ENCODE measurements at regions not wholly inside any gene's neighbourhood (a gene's known extent, or its start where the extent isn't known, plus 50 kb on each side); places are given as distances from the start of the nearest gene placed in this dataset.
A peak's percentile ranks its signal among the peaks of the same experiment; 100 is the strongest.
"Not testable (repeated sequence)": the region's sequence is repeated elsewhere in the genome, so short reads cannot be mapped to it uniquely, and the experiment has no call there.

DNA sequence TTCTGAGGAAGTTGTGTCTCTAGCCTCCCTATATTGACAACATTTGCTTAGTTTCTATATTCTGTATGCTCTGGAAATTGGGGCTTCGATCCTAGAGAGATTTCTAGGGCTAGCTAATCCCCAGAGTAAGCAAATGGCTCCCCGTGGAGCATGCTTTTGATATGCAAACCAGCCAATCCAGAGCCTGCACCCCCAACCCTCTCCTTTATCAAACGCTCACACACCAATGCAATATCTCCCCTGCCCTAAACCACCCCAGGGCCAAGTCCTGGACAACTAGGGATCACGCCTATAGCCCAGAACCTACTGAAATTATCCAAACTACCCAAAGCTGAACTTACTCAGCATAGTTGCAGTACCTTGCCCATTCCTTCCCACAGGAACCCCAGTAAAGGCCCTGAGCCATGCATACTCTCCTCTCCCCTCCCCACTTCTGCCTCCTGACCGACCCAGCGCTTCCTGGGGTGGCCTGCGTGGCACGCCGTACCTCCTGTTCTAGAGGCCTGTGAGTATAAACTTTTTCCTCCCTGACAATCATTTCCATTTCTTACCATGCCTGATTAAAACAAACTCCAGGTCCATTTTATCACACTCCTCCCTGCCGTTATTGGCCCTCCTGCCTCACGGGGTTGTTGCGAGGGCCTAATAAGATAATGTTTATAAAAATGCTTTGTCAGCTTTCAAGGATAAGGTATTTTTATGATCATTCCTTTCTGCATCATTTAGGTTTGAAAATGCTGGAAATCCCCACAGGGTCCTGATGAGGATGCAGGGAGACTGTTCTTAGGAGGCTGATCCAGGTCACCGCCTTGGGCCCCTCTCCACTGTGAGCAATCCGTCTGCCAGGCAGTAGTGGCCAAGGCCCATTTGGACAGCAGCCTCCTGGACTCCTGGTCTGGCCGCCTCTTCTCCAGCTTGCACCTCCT lies 102.7 kb downstream of the TENT5C start:
- DNase-seq = no peak

- DNase-seq = no peak
These were observed 103.4 kb downstream of the TENT5C start for GRCh38 chr1:117709249-117709691.

DNA sequence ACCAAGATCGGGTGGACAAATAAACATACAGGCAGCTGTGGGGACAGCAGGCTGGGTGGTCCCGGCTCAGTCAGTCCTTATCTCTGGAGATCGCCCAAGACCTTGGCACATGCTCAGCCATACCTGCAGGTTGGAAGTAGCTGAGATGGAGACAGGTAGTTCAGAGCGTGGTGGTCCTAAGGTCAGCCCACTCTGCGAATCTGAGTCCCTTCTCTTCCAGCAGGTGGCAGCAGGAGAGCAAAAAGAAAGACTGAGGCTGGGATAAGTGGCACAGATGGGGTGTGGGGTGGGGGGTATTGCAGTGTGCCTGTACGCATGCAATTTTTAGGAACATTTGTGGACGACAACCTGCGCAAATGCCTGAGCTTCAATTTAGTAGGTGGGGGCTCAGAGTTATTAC lies 104.9 kb downstream of the TENT5C start:
- no peak for DNase-seq

- DNase-seq = no peak
These were observed 106.8 kb downstream of the TENT5C start for GRCh38 chr1:117712621-117713020.

DNA sequence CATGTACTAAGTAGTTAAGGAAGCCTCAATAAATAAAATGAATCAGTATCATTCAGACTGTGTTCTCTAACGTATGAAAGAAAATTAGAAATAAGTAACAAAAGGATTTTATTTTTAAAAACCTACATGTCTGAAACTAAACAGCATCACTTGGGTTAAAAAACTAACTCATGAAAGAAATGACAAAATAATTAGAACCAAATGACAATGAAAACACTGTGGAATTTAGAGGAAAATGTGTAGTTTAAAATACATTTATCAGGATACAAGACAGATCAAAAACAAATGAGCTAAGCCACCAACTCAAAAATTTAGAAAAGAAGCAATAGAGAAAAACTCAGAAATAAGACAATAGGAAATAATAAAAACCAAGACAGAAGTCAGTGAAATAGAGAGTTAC lies 108.7 kb downstream of the TENT5C start:
- no peak for DNase-seq

DNA sequence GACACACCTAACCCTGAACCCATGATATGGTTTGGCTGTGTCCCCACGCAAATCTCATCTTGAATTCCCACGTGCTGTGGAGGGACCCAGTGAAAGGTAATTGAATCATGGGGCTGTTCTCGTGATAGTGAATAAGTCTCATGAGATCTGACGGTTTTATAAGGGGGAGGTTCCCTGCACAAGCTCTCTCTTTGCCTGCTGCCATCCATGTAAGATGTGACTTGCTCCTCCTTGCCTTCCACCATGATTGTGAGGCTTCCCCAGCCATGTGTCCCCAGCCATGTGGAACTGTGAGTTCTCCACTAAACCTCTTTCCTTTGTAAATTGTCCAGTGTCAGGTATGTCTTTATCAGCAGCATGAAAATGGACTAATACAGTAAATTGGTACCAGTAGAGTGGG lies 110.2 kb downstream of the TENT5C start:
- not testable (repeated sequence) for DNase-seq

GRCh38 chr1:117717980-117718379 lies 112.1 kb downstream of the TENT5C start:
- not testable (repeated sequence) for DNase-seq

- DNase-seq = not testable (repeated sequence)
These were observed 112.7 kb downstream of the TENT5C start for GRCh38 chr1:117718596-117718995.

DNA sequence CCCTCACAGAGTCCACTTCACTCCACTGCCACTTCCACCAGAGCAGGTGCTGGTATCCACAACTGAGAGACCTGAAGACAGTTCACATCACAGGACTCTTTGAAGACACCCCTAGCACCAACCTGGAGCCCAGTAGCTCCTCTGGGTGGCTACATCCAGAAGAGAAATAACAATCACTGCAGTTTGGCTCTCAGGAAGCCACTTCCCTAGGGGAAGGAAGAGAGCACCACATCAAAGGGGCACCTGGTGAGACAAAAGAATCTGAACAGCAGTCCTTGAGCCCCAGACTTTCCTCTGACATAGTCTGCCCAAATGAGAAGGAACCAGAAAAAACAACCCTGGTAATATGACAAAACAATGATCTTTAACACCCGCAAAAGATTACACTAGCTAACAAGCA lies 113.2 kb downstream of the TENT5C start:
- DNase-seq = no peak

- DNase-seq = no peak
These were observed 126.4 kb downstream of the TENT5C start for GRCh38 chr1:117732065-117732797.

DNA sequence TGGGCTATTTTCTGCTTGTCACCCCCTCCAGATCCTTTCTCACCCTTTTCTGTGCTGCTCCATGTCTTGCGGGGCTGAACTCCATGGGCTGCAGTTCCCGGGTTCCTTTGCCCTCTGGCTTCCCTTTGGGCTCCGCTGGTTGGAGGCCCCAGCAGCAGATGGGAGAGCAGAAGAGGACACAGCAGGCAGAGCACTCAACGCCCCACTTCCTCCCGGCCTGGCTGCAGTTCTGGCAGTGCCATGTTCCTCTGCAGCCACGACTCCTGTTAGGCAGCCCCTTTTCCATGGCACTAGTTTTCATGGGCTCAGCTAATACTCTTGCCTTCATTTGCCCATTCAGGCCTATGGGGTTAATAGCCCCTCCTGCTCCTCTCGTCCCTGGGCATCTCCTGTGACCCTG lies 127.1 kb downstream of the TENT5C start:
- DNase-seq = no peak

- no peak for DNase-seq
These were observed 128.6 kb downstream of the TENT5C start for GRCh38 chr1:117734403-117734802.

DNA sequence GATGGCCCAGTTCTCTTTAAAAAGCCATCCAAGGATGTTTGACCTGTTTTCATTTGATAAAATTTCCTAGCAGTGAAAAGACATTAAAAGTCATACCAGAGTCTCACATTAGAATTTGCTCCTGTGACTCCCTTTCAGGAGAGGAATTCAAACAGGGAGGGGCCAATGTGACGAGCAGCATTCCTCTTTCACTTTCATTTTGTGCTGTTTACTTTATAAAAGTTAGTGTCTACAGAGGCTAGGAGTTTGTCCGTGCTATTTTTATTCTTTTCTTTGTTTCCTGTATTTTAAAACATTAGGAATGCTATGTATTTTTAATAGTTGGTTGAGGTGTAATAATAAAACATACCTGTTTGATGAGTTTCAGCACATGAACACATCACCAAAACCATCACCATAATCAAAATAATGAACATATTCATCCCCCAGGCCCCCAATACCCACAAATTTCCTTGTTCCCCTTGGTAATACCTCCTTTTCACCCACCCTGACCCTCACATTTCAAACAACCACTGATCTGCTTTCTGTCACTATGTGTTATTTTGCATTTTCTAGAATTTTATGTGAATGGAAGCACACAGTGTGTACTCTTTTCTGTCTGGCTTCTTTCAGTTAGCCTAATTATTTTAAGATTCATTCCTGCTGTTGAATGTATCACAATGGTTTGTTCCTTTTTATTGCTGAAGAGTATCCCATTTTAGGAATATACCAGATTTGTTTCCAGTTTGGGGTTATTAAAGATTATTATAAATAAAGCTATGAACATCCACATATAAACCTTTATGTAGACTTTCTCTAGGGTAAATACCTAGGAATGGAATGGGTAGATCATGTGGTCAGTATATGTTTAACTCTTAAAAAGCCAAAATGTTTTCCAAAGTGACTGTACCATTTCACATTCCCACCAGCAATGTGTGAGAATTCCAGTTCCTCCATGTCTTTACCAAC lies 129.5 kb downstream of the TENT5C start:
- peak; percentile 75 for DNase-seq

DNA sequence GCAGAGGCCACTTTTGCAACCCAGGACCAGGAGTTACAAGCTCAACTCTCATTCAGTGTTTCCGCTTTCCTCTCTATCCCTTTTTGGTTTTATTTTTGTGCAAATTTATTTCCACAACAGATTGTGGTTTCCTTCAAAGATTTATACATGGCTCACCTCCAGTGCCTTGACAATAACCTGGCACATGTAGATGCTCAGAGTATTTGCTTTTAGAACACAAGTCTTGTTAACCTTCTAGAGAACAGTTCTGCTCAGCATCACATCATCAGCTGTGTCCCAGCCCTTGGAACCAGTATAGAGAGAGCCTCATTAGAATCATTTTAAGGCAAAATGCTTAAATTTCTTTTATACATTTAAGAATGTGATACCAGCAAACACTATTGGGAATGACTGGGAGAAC lies 133.7 kb downstream of the TENT5C start:
- no peak for DNase-seq

- no peak for DNase-seq
These were observed 134.6 kb downstream of the TENT5C start for GRCh38 chr1:117740496-117740895.

DNA sequence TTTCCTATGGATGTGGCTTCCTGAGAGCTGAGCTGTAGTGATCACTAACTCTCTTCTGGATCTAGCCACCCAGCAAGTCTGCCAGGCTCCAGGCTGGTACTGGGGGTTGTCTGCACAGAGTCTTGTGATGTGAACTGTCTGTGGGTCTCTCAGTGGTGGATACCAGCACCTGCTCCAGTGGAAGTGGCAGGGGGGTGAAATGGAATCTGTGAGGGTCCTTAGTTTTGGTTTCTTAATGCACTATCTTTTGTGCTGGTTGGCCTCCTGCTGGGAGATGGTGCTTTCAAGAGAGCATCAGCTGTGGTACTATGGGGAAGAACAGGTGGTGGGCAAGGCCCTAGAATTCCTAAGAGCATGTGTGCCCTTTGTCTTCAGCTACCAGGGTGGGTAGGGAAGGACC lies 140.7 kb downstream of the TENT5C start:
- not testable (repeated sequence) for DNase-seq

DNA sequence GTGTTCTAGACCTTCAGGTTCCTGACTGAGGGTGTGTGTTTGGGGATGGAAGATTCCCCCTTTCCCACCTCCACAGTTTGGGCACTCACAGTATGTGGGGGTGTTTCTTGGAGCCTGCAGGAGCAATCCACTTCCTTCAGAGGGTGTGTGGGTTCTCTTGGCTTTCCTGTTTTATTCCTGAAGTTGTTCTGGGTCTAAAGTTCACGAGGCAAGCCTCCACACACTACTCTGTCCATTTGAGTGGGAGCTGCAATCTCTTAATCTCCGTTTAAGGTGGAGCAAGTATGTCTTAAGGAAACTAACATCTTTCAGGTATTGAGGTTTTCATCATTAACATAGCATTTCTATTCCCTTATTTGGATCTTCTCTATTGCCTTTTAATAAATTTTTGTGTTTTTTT lies 141.8 kb downstream of the TENT5C start:
- DNase-seq = no peak

DNA sequence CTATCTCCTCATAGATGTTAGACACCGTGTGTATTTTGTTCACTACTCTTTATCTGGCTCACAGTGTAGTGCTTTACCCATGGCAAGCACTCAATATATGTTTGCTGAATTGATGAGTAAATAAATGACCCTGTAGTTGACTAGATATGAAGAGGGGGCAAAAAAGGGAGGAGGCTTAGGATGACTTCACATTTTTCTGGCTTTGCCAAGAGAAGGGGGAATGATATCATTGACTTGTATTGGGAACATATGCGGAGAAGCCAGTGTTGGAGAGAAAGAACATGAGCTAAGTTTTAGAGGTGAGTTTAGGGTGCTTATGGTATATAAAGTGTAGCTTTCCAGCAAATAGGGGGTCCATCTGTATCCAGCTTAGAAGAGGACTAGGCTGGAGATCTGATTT lies 145.5 kb downstream of the TENT5C start:
- DNase-seq = no peak

DNA sequence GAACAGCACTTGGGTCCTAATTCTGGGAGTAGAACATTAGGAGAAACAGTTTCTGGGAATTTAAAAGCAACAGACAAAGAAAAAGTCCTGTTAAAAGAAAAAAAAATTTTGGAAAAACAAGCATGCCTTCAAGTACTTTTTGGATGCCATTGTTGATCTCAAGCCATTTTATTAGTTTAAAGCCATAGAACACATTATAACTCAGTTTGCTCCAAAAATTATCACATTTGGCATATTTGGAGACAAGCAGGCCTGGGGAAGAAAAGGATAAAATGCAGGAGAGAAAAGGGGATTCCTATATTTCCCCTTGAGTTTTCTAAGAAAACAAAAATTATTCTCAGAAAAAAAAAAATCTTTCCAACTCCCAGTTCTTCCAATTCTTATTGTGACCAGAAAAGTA lies 146.8 kb downstream of the TENT5C start:
- DNase-seq = no peak

DNA sequence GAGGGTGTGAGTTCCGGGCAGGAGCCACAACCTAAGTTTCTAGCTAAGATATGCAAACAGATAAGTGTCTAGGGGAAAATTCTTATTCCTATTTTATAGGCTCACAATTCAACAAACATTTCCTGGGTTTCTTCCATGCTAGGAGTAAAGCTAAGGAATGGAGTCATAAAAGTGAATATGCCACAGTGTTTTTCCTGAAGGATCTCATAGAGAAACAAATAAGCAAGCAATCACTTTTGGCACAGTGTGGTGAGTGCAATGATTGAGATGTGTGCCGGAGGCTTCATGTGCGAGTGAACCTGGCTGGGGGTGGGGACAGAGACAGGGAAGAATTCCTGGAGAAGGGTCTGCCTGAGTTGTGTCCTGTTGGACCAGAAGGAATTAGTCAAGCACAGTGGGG lies 147.4 kb downstream of the TENT5C start:
- no peak for DNase-seq

DNA sequence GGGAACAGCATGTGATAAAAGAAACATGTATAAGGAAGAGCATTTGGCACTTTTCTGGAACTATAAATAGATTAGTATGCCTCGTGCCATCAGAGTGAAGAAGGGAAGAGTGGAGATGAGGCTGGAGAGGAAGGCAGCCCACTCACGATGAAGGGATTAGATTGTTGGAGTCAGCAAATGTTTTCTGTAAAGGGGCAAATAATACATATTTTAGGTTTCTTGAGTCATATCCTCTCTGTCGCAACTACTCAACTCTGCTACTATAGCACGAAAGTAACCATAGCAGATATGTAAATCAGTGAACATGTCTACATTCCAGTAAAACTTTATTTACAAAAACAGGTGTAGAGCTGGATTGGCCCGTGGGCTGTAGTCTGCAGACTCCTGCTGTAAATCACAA lies 147.8 kb downstream of the TENT5C start:
- no peak for DNase-seq

- DNase-seq = peak; percentile 78
These were observed 148.5 kb downstream of the TENT5C start for GRCh38 chr1:117754061-117754969.
